Gastrocnemius medialis (tissue), 4 donors: ENCODE measurements at regions not wholly inside any gene's neighbourhood (a gene's known extent, or its start where the extent isn't known, plus 50 kb on each side); places are given as distances from the start of the nearest gene placed in this dataset.

ENCODE experiments used
- ATAC-seq, 2 donors: fragments of 150-250 bp; one replicate each; pipeline ENCODE4 v1.9.1; 2016
- DNase-seq, 2 donors: peaks; one replicate each; pipeline ENCODE4 v3.0.0-alpha.2; 2019
- H3K27ac ChIP-seq, 4 donors: fragments of 200-600 bp; sonication (generic); 1 replicate in 1 of 4; 2 replicates in 3 of 4; pipeline ENCODE4 v1.5.1; 2016 to 2018; ENCODE audit warnings: mild to moderate bottlenecking in 2 of 4, moderate library complexity in 1 of 4
- H3K27me3 ChIP-seq, 3 donors: fragments of 200-600 bp; sonication (generic) in 2 of 3; 1 replicate in 1 of 3; 2 replicates in 2 of 3; pipeline versions ENCODE4 v1.5.1 to v1.6.0; 2016 to 2019; ENCODE audit warnings: mild to moderate bottlenecking in 1 of 3, moderate library complexity in 1 of 3
- H3K36me3 ChIP-seq, 2 donors: fragments of 200-600 bp; sonication (generic) in 1 of 2; one replicate each; pipeline ENCODE4 v1.5.1; 2017 to 2018
- H3K4me1 ChIP-seq, 2 donors: fragments of 200-600 bp; sonication (generic) in 1 of 2; one replicate each; pipeline ENCODE4 v1.5.1; 2016 to 2017; ENCODE audit warnings: mild to moderate bottlenecking in 2 of 2
- H3K4me3 ChIP-seq, 4 donors: fragments of 200-600 bp; sonication (generic) in 3 of 4; 1 replicate in 1 of 4; 2 replicates in 3 of 4; pipeline ENCODE4 v1.5.1; 2016 to 2019; ENCODE audit warnings: mild to moderate bottlenecking in 2 of 4
- H3K9me3 ChIP-seq, 3 donors: fragments of 200-600 bp; sonication (generic) in 2 of 3; 1 replicate in 1 of 3; 2 replicates in 2 of 3; pipeline ENCODE4 v1.5.1; 2016 to 2019
- CTCF ChIP-seq, 5 experiments: fragments of 450-650 bp in 3 of 5; fragments of 200-600 bp in 2 of 5; sonication (generic) in 2 of 5; IDR thresholded peaks in 4 of 5; conservative IDR thresholded peaks in 1 of 5; 1 replicate in 4 of 5; 2 replicates in 1 of 5; pipeline ENCODE4 v1.5.1; 2016 to 2019; ENCODE audit warnings: antibody characterized with exemption in 5 of 5, mild to moderate bottlenecking in 3 of 5, moderate library complexity in 3 of 5
- POLR2A ChIP-seq, 2 donors: fragments of 450-650 bp; IDR thresholded peaks; one replicate each; pipeline ENCODE4 v1.6.1; 2017; ENCODE audit warnings: antibody characterized with exemption in 2 of 2, mild to moderate bottlenecking in 2 of 2, moderate library complexity in 2 of 2
- in situ Hi-C, 4 donors: fragments of 200-750 bp; cut with MboI; loops; one replicate each; pipeline versions ENCODE4 v1.15.0 to v1.8.0; 2017; ENCODE audit warnings: low sequenced_read_pairs in 4 of 4
- intact Hi-C: fragments of 100-400 bp; cut with DNase I; formaldehyde crosslinking; loops from one replicate; pipeline ENCODE4 v1.15.1; 2023; ENCODE audit warnings: low total_unique reads

GRCh38 chr5:60280943-60281342 lies 387.4 kb upstream of the PDE4D start:
- Histone ChIP-seq H3K4me1 (no peaks in the 10 kb centered on the region), H3K36me3 (no peaks in the 10 kb centered on the region), H3K9me3 (no peaks in the 10 kb centered on the region), H3K4me3 (no peak overlapping the region), H3K27me3 (no peaks in the 10 kb centered on the region), H3K27ac (no peak overlapping the region)
- DNase-seq (no peak), ATAC-seq (no peak)
- intact Hi-C loops (no loop called here), in situ Hi-C loops (no loop called here)
- TF ChIP-seq CTCF (IDR thresholded peaks at IDR 0.05 in 4 of 5, conservative IDR thresholded peaks at IDR 0.05 in 1 of 5) (no peak), POLR2A (IDR thresholded peaks at IDR 0.05) (no peak)

- ATAC-seq (no peak), DNase-seq (no peak)
- Histone ChIP-seq H3K27me3 (no peaks in the 10 kb centered on the region), H3K4me1 (no peaks in the 10 kb centered on the region), H3K4me3 (no peak overlapping the region), H3K9me3 (no peaks in the 10 kb centered on the region), H3K36me3 (no peaks in the 10 kb centered on the region), H3K27ac (no peak overlapping the region)
- in situ Hi-C loops: no loop called here
- no peak for TF ChIP-seq CTCF (IDR thresholded peaks at IDR 0.05 in 4 of 5, conservative IDR thresholded peaks at IDR 0.05 in 1 of 5)
- TF ChIP-seq POLR2A (IDR thresholded peaks at IDR 0.05): no peak
- intact Hi-C loops: no loop called here
These were observed 384.4 kb upstream of the PDE4D start for GRCh38 chr5:60277941-60278340.

- intact Hi-C loops: no loop called here
- DNase-seq (no peak), ATAC-seq (no peak)
- no peaks in the 10 kb centered on the region for H3K36me3 ChIP-seq
- TF ChIP-seq CTCF (IDR thresholded peaks at IDR 0.05 in 4 of 5, conservative IDR thresholded peaks at IDR 0.05 in 1 of 5) (no peak), POLR2A (IDR thresholded peaks at IDR 0.05) (no peak)
- no peaks in the 10 kb centered on the region for H3K27me3 ChIP-seq
- no peaks in the 10 kb centered on the region for H3K4me1 ChIP-seq
- in situ Hi-C loops: no loop called here
- H3K27ac ChIP-seq: no peak overlapping the region
- no peaks in the 10 kb centered on the region for H3K9me3 ChIP-seq
- no peak overlapping the region for H3K4me3 ChIP-seq
These were observed 381.2 kb upstream of the PDE4D start for GRCh38 chr5:60274747-60275146.

- no peak for ATAC-seq
- no peak for DNase-seq
- no peaks in the 10 kb centered on the region for H3K4me1 ChIP-seq
- H3K9me3 ChIP-seq: no peaks in the 10 kb centered on the region
- no peak overlapping the region for H3K27ac ChIP-seq
- no peaks in the 10 kb centered on the region for H3K36me3 ChIP-seq
- TF ChIP-seq CTCF (IDR thresholded peaks at IDR 0.05 in 4 of 5, conservative IDR thresholded peaks at IDR 0.05 in 1 of 5) (no peak), POLR2A (IDR thresholded peaks at IDR 0.05) (no peak)
- no peak overlapping the region for H3K4me3 ChIP-seq
- H3K27me3 ChIP-seq: no peaks in the 10 kb centered on the region
- in situ Hi-C loops (no loop called here), intact Hi-C loops (no loop called here)
These were observed 378.0 kb upstream of the PDE4D start for GRCh38 chr5:60271517-60271916.

- Histone ChIP-seq H3K36me3 (no peaks in the 10 kb centered on the region), H3K4me1 (no peaks in the 10 kb centered on the region), H3K27ac (no peak overlapping the region), H3K4me3 (no peak overlapping the region), H3K9me3 (no peaks in the 10 kb centered on the region), H3K27me3 (no peaks in the 10 kb centered on the region)
- in situ Hi-C loops (no loop called here), intact Hi-C loops (no loop called here)
- DNase-seq (no peak), ATAC-seq (no peak)
- TF ChIP-seq CTCF (IDR thresholded peaks at IDR 0.05 in 4 of 5, conservative IDR thresholded peaks at IDR 0.05 in 1 of 5) (no peak), POLR2A (IDR thresholded peaks at IDR 0.05) (no peak)
These were observed 374.4 kb upstream of the PDE4D start for GRCh38 chr5:60267907-60268306.
